ENCODE measurements at regions not wholly inside any gene's neighbourhood (a gene's known extent, or its start where the extent isn't known, plus 50 kb on each side); places are given as distances from the start of the nearest gene placed in this dataset.

DNA sequence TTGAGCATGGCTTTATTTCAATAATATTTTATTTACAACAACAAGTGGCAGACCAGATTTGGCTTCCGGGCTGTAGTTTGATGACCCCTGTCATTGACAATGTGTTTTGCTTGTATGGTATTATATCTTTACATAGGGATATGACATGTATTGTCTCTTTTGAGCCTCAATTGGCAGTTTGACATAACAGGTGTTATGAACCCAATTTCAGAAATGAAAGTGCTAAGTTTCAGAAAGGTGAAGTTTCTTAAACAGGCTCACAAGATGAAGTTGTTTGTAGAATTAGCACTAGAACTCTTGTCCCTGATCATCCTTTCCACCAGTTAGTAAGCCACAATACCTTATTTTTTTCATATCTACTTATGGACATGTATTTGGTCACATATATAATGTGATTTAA, 303.0 kb upstream of the GRIA1 start:
- Histone ChIP-seq H3K36me3 (ENCODE audit: control insufficient read depth, insufficient read depth, low read length) (no peaks in the 10 kb centered on the region), H3K27ac (ENCODE audit: low read depth, low read length) (no peak overlapping the region), H3K9me3 (ENCODE audit: control insufficient read depth, insufficient read depth, low read depth, low read length) (no peaks in the 10 kb centered on the region), H3K4me3 (ENCODE audit: low read depth, low read length) (no peak overlapping the region), H3K9ac (ENCODE audit: low read length) (no peak overlapping the region), H3K27me3 (ENCODE audit: control insufficient read depth, insufficient read depth, low read length) (no peaks in the 10 kb centered on the region), H3K4me1 (ENCODE audit: control insufficient read depth, insufficient read depth, low read length) (0 out of 2 replicates have a peak, but pooled peaks cover 3% of the 10 kb centered on the region)

DNA sequence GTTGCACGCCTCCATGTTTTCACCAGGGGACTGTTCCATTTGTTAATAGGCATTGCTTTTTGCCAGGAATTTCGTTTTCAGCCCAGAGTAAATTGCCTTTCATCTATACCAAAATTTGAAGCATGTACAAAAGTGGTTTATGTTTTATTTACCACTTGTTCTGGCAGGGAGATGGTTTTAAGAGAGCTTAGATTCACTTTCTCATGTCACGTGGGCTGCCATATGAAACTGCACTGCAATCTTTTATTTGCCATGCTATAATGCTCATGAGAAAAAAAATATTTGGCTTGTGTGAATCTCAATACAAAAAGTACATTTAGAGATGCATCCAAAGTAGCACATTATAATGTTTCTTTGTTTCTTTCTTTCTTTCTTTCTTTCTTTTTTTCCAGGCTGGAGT, 284.1 kb upstream of the GRIA1 start:
- peaks cover 4% of the 10 kb centered on the region; the same call in 1 of the 2 replicates for H3K4me1 ChIP-seq (ENCODE audit: control insufficient read depth, insufficient read depth, low read length)
- no peaks in the 10 kb centered on the region for H3K27me3 ChIP-seq (ENCODE audit: control insufficient read depth, insufficient read depth, low read length)
- no peak overlapping the region for H3K4me3 ChIP-seq (ENCODE audit: low read depth, low read length)
- no peaks in the 10 kb centered on the region for H3K36me3 ChIP-seq (ENCODE audit: control insufficient read depth, insufficient read depth, low read length)
- H3K27ac ChIP-seq (ENCODE audit: low read depth, low read length) = no peak overlapping the region
- H3K9me3 ChIP-seq (ENCODE audit: control insufficient read depth, insufficient read depth, low read depth, low read length) = no peaks in the 10 kb centered on the region
- no peak overlapping the region for H3K9ac ChIP-seq (ENCODE audit: low read length)

DNA sequence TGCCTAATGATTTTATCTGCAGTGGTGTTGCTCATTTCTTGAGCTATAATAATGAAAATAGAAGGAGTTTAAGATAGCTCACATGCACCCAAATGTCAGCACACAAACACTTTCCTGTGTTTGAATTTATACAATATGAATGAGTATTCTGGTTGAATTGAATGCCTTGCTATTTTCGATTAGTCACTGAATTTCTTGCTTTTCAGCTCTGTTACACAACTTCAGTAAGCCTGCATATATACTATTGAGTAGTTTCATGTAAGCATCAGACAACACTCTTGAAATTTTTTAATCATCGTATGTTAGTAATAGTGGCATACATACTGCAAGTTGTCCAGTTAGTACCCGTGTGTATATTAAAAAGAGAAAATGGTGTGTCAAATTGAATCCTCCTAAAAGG, 281.5 kb upstream of the GRIA1 start:
- H3K27me3 ChIP-seq (ENCODE audit: control insufficient read depth, insufficient read depth, low read length) = no peaks in the 10 kb centered on the region
- no peak overlapping the region for H3K9ac ChIP-seq (ENCODE audit: low read length)
- no peak overlapping the region for H3K27ac ChIP-seq (ENCODE audit: low read depth, low read length)

DNA sequence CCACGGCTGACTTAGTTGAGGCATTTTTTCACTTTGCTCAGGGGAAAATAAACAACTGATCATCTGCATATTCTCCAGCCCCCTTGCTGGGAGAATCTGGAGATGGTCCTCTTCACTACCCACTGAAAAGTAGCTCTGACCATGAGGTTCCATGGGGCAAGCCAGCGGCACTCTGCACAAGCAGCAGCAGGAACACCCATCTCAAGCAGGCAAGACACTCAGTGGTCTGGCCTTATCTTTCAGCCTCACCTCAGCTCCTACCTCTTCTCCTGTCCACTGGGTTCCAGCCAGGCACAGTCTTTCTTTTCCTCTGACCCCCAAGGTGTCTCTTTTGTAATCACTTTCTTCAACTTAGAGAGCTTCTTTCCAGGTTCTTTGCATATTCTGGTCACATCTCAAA, 280.8 kb upstream of the GRIA1 start:
- Histone ChIP-seq H3K27ac (ENCODE audit: low read depth, low read length) (no peak overlapping the region), H3K27me3 (ENCODE audit: control insufficient read depth, insufficient read depth, low read length) (no peaks in the 10 kb centered on the region), H3K36me3 (ENCODE audit: control insufficient read depth, insufficient read depth, low read length) (no peaks in the 10 kb centered on the region), H3K4me3 (ENCODE audit: low read depth, low read length) (no peak overlapping the region), H3K9ac (ENCODE audit: low read length) (no peak overlapping the region), H3K9me3 (ENCODE audit: control insufficient read depth, insufficient read depth, low read depth, low read length) (no peaks in the 10 kb centered on the region), H3K4me1 (ENCODE audit: control insufficient read depth, insufficient read depth, low read length) (peaks cover 4% of the 10 kb centered on the region; the same call in 1 of the 2 replicates)

More for the DNA sequence above, 281.5 kb upstream of the GRIA1 start:
- Histone ChIP-seq H3K36me3 (ENCODE audit: control insufficient read depth, insufficient read depth, low read length) (no peaks in the 10 kb centered on the region), H3K4me3 (ENCODE audit: low read depth, low read length) (no peak overlapping the region), H3K4me1 (ENCODE audit: control insufficient read depth, insufficient read depth, low read length) (peaks cover 4% of the 10 kb centered on the region; the same call in 1 of the 2 replicates), H3K9me3 (ENCODE audit: control insufficient read depth, insufficient read depth, low read depth, low read length) (no peaks in the 10 kb centered on the region)

DNA sequence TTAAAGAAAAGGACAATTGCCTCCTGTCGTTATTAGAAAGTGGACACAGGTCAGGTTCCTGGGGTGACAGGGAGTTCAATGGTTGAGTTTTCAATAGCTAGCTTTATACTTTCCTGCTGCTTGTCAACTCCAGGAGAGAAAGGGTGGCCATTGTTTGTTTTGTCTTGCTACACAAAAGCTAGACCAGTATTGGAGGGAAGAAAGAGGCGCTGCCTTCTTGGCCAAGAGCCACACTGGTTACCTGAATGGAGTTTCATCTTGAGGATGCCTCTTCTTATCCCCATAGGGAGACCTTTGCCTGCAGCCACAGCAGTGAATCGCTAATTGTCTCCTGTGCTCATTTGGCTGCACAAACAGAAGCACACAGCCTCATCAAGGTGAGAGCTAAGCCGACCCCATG, 279.4 kb upstream of the GRIA1 start:
- peaks cover 4% of the 10 kb centered on the region; the same call in 1 of the 2 replicates for H3K4me1 ChIP-seq (ENCODE audit: control insufficient read depth, insufficient read depth, low read length)
- H3K4me3 ChIP-seq (ENCODE audit: low read depth, low read length) = no peak overlapping the region

DNA sequence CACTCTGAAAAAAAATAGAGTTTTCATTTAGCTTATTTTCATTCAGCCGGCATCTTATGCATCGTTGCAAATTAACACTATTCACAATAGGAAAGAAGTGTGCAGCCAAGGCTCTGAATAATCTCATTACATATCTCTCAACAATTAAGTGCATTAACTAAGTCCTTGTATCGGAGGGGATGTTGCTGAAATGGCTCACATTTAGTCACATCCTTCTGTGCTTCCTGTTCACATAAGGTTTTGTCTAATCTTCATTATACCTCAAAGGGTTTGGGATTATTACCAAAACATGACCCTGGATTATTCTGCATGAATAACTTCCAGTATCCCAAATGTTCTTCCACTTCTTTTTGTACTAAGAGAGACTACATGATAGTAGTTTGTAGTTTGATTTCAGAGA, 278.0 kb upstream of the GRIA1 start:
- no peak overlapping the region for H3K27ac ChIP-seq (ENCODE audit: low read depth, low read length)
- H3K4me1 ChIP-seq (ENCODE audit: control insufficient read depth, insufficient read depth, low read length) = peaks cover 4% of the 10 kb centered on the region; the same call in 1 of the 2 replicates
- H3K36me3 ChIP-seq (ENCODE audit: control insufficient read depth, insufficient read depth, low read length) = no peaks in the 10 kb centered on the region
- no peak overlapping the region for H3K4me3 ChIP-seq (ENCODE audit: low read depth, low read length)
- H3K9me3 ChIP-seq (ENCODE audit: control insufficient read depth, insufficient read depth, low read depth, low read length) = no peaks in the 10 kb centered on the region
- no peak overlapping the region for H3K9ac ChIP-seq (ENCODE audit: low read length)
- H3K27me3 ChIP-seq (ENCODE audit: control insufficient read depth, insufficient read depth, low read length) = no peaks in the 10 kb centered on the region

More for the DNA sequence above, 279.4 kb upstream of the GRIA1 start:
- no peak overlapping the region for H3K27ac ChIP-seq (ENCODE audit: low read depth, low read length)
- H3K9ac ChIP-seq (ENCODE audit: low read length) = no peak overlapping the region
- H3K27me3 ChIP-seq (ENCODE audit: control insufficient read depth, insufficient read depth, low read length) = no peaks in the 10 kb centered on the region
- H3K9me3 ChIP-seq (ENCODE audit: control insufficient read depth, insufficient read depth, low read depth, low read length) = no peaks in the 10 kb centered on the region
- H3K36me3 ChIP-seq (ENCODE audit: control insufficient read depth, insufficient read depth, low read length) = no peaks in the 10 kb centered on the region

DNA sequence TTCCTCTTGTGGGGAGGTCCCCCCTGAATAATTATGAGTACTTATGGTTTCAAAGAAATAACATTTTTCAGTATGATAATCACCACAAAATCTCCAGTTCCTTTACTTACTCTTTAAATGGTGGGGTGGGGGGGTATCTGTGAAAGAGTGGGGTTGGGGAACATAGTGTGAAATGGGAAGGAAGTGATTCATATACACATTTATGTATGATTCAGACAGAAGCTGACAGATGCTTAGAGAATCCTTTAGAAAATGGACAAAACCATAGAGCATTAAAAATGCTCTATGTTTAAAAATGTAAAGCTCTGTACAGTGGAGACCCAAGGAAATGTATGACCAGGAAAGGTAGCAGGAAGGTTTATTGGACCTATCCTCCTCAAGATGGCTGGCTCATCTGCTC, 267.5 kb upstream of the GRIA1 start:
- no peak overlapping the region for H3K9ac ChIP-seq (ENCODE audit: low read length)

DNA sequence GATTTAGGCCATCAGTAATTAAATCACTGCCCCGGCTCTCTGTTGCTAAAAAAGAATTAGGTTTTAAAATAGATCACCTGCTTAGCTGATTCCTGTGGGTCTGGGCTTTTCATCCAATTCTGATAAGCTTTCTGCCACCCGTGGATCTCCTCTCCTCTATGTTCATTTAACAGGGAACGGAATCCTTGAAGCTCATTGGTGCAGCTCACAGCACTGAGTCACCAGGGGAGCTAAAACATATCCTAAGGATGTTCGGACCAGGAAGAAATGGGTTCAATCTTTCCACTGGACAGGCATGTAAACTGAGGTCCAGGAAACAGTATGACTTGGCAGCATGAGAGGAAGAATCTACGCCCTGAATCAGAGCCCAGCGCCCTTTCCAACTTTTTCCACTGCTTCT, 267.1 kb upstream of the GRIA1 start:
- H3K27me3 ChIP-seq (ENCODE audit: control insufficient read depth, insufficient read depth, low read length) = no peaks in the 10 kb centered on the region
- H3K36me3 ChIP-seq (ENCODE audit: control insufficient read depth, insufficient read depth, low read length) = no peaks in the 10 kb centered on the region
- H3K4me3 ChIP-seq (ENCODE audit: low read depth, low read length) = no peak overlapping the region
- no peak overlapping the region for H3K9ac ChIP-seq (ENCODE audit: low read length)
- no peaks in the 10 kb centered on the region for H3K4me1 ChIP-seq (ENCODE audit: control insufficient read depth, insufficient read depth, low read length)
- no peak overlapping the region for H3K27ac ChIP-seq (ENCODE audit: low read depth, low read length)
- no peaks in the 10 kb centered on the region for H3K9me3 ChIP-seq (ENCODE audit: control insufficient read depth, insufficient read depth, low read depth, low read length)

More for the DNA sequence above, 267.5 kb upstream of the GRIA1 start:
- Histone ChIP-seq H3K4me1 (ENCODE audit: control insufficient read depth, insufficient read depth, low read length) (no peaks in the 10 kb centered on the region), H3K36me3 (ENCODE audit: control insufficient read depth, insufficient read depth, low read length) (no peaks in the 10 kb centered on the region), H3K4me3 (ENCODE audit: low read depth, low read length) (no peak overlapping the region), H3K27ac (ENCODE audit: low read depth, low read length) (no peak overlapping the region), H3K27me3 (ENCODE audit: control insufficient read depth, insufficient read depth, low read length) (no peaks in the 10 kb centered on the region), H3K9me3 (ENCODE audit: control insufficient read depth, insufficient read depth, low read depth, low read length) (no peaks in the 10 kb centered on the region)

DNA sequence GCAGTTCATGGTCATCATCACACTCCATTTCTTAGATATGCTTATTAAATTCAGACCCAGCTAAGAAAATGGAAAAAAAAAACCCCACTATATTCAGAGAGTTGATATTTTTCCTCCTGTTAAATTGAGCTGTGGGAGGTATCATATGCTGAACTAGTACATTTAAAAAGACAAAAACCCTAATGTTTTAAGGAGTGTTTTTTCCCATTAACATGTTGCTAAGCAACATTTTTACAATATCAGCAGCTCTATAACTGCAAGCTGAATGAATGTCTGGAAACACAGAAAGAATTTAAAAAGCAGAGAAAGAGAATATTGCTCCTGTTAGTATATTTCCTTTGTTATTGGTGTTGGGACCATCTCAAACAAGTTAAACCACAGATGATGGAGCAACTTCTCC, 265.8 kb upstream of the GRIA1 start:
- Histone ChIP-seq H3K4me3 (ENCODE audit: low read depth, low read length) (no peak overlapping the region), H3K9me3 (ENCODE audit: control insufficient read depth, insufficient read depth, low read depth, low read length) (no peaks in the 10 kb centered on the region), H3K27me3 (ENCODE audit: control insufficient read depth, insufficient read depth, low read length) (no peaks in the 10 kb centered on the region), H3K9ac (ENCODE audit: low read length) (no peak overlapping the region), H3K36me3 (ENCODE audit: control insufficient read depth, insufficient read depth, low read length) (no peaks in the 10 kb centered on the region), H3K27ac (ENCODE audit: low read depth, low read length) (no peak overlapping the region), H3K4me1 (ENCODE audit: control insufficient read depth, insufficient read depth, low read length) (no peaks in the 10 kb centered on the region)

DNA sequence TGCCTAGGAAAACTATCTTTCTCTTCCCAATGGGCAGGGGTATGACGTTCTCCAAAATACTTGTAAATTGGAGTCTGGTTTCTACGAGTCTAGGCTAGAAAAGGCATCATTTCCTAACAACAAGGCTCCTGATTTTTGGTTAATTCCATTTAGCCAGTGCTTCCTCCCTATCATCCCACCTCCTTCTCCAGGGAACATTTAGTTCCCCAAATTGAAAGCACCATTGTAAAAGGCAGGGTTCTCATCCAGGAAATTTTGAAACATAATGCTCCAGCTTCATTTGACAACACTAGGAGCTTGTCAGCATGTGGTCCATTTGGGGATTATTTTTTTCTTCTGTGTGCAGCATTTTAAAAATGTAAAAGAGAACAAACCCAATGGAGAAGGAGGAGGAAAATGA, 256.5 kb upstream of the GRIA1 start:
- Histone ChIP-seq H3K9ac (ENCODE audit: low read length) (no peak overlapping the region), H3K27me3 (ENCODE audit: control insufficient read depth, insufficient read depth, low read length) (no peaks in the 10 kb centered on the region), H3K4me3 (ENCODE audit: low read depth, low read length) (no peak overlapping the region), H3K9me3 (ENCODE audit: control insufficient read depth, insufficient read depth, low read depth, low read length) (no peaks in the 10 kb centered on the region), H3K36me3 (ENCODE audit: control insufficient read depth, insufficient read depth, low read length) (no peaks in the 10 kb centered on the region), H3K4me1 (ENCODE audit: control insufficient read depth, insufficient read depth, low read length) (no peaks in the 10 kb centered on the region), H3K27ac (ENCODE audit: low read depth, low read length) (no peak overlapping the region)

DNA sequence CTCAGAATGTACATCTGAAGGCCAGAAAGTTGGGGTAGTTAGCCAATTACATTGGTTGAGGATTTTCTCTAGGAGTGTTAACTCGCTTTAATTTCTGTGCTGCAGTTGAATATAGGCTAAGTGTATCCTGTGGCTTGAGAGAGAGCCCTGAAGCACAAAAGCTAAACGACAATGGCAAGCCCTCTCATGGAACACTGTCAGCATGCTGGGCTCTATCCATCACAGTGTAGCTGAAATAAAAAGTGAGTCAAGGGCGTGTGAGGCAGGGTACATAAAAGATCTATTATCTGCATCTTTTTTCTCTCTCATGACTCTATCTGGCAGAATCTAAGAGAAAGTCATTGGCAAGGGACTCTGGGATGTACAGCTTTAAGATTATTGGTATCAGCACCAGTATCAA, 254.2 kb upstream of the GRIA1 start:
- Histone ChIP-seq H3K27ac (ENCODE audit: low read depth, low read length) (no peak overlapping the region), H3K9me3 (ENCODE audit: control insufficient read depth, insufficient read depth, low read depth, low read length) (no peaks in the 10 kb centered on the region), H3K9ac (ENCODE audit: low read length) (no peak overlapping the region), H3K36me3 (ENCODE audit: control insufficient read depth, insufficient read depth, low read length) (no peaks in the 10 kb centered on the region), H3K4me1 (ENCODE audit: control insufficient read depth, insufficient read depth, low read length) (no peaks in the 10 kb centered on the region), H3K4me3 (ENCODE audit: low read depth, low read length) (no peak overlapping the region), H3K27me3 (ENCODE audit: control insufficient read depth, insufficient read depth, low read length) (no peaks in the 10 kb centered on the region)

All from HUES6 (cell line).